Inflammatory macrophage treated with lipopolysaccharide for 1 hour (primary cell): ENCODE measurements at regions not wholly inside any gene's neighbourhood (a gene's known extent, or its start where the extent isn't known, plus 50 kb on each side); places are given as distances from the start of the nearest gene placed in this dataset.
A peak's percentile ranks its signal among the peaks of the same experiment; 100 is the strongest.

Experiments used
- DNase-seq, 2 donors: peaks; one replicate each; pipeline ENCODE4 v3.0.0-alpha.2; 2020 to 2022

GRCh38 chr1:98278055-98278454 is 357.2 kb upstream of the DPYD start:
- no peak for DNase-seq

- DNase-seq = peak in 1 of 2 donors; percentile 44
These were observed 356.3 kb upstream of the DPYD start for GRCh38 chr1:98277118-98277517.

GRCh38 chr1:98276514-98276913 is 355.7 kb upstream of the DPYD start:
- no peak for DNase-seq

GRCh38 chr1:98268316-98268715 is 347.5 kb upstream of the DPYD start:
- no peak for DNase-seq

- no peak for DNase-seq
These were observed 346.6 kb upstream of the DPYD start for GRCh38 chr1:98267423-98267822.

- no peak for DNase-seq
These were observed 343.9 kb upstream of the DPYD start for GRCh38 chr1:98264727-98265126.

GRCh38 chr1:98260839-98261238 is 340.0 kb upstream of the DPYD start:
- no peak for DNase-seq

GRCh38 chr1:98260412-98260811 is 339.6 kb upstream of the DPYD start:
- no peak for DNase-seq

GRCh38 chr1:98256700-98257099 is 335.9 kb upstream of the DPYD start:
- DNase-seq = peak; percentile 23 to 34

- DNase-seq = no peak
These were observed 332.3 kb upstream of the DPYD start for GRCh38 chr1:98253145-98253544.

- DNase-seq = no peak
These were observed 330.7 kb upstream of the DPYD start for GRCh38 chr1:98251497-98251896.

GRCh38 chr1:98232678-98233077 is 311.8 kb upstream of the DPYD start:
- DNase-seq = no peak

GRCh38 chr1:98222706-98223105 is 301.9 kb upstream of the DPYD start:
- no peak for DNase-seq

- no peak for DNase-seq
These were observed 301.1 kb upstream of the DPYD start for GRCh38 chr1:98221923-98222322.

- no peak for DNase-seq
These were observed 296.8 kb upstream of the DPYD start for GRCh38 chr1:98217601-98218000.

GRCh38 chr1:98216304-98216703 is 295.5 kb upstream of the DPYD start:
- DNase-seq = no peak

- no peak for DNase-seq
These were observed 290.5 kb upstream of the DPYD start for GRCh38 chr1:98211271-98211845.

GRCh38 chr1:98210563-98210962 is 289.7 kb upstream of the DPYD start:
- no peak for DNase-seq

GRCh38 chr1:98210064-98210463 is 289.2 kb upstream of the DPYD start:
- DNase-seq = no peak

GRCh38 chr1:98205291-98206017 is 284.6 kb upstream of the DPYD start:
- DNase-seq = no peak

GRCh38 chr1:98203466-98203865 is 282.6 kb upstream of the DPYD start:
- DNase-seq = no peak

- DNase-seq = no peak
These were observed 280.8 kb upstream of the DPYD start for GRCh38 chr1:98201666-98202081.

- no peak for DNase-seq
These were observed 276.5 kb upstream of the DPYD start for GRCh38 chr1:98197356-98197755.

- no peak for DNase-seq
These were observed 275.2 kb upstream of the DPYD start for GRCh38 chr1:98196012-98196411.

- peak in 1 of 2 donors; percentile 7 for DNase-seq
These were observed 267.9 kb upstream of the DPYD start for GRCh38 chr1:98188774-98189173.
